ENCODE measurements at regions not wholly inside any gene's neighbourhood (a gene's known extent, or its start where the extent isn't known, plus 50 kb on each side); places are given as distances from the start of the nearest gene placed in this dataset.
A peak's percentile ranks its signal among the peaks of the same experiment; 100 is the strongest.

DNA sequence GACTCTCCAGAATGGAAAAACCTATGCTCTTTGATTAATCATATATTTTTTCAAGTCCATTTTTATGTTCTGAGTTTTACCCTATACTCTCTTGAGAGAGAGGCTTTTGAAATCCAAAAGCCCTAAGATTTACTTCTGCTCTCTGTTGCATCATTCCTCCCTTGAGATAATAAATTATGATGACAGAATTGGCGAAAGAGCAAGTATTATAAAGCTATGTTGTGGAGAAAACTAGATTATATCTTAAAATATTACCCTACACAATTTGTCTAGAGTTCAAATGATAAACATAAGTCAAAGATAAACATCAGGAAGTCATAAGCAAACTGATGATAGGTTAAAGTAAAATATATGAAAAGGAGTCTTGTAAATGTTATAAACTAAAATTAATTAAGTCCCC, 293.4 kb upstream of the MME start:
- TF ChIP-seq, protein P1, sequence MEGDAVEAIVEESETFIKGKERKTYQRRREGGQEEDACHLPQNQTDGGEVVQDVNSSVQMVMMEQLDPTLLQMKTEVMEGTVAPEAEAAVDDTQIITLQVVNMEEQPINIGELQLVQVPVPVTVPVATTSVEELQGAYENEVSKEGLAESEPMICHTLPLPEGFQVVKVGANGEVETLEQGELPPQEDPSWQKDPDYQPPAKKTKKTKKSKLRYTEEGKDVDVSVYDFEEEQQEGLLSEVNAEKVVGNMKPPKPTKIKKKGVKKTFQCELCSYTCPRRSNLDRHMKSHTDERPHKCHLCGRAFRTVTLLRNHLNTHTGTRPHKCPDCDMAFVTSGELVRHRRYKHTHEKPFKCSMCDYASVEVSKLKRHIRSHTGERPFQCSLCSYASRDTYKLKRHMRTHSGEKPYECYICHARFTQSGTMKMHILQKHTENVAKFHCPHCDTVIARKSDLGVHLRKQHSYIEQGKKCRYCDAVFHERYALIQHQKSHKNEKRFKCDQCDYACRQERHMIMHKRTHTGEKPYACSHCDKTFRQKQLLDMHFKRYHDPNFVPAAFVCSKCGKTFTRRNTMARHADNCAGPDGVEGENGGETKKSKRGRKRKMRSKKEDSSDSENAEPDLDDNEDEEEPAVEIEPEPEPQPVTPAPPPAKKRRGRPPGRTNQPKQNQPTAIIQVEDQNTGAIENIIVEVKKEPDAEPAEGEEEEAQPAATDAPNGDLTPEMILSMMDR (IDR thresholded peaks at IDR 0.05), result no peak
- no peak for TF ChIP-seq POLR2A (IDR thresholded peaks at IDR 0.05)
- WGBS, 2 donors, result 28 to 39% methylated on average over 1 of the region's 1 CpG
- H3K4me3 ChIP-seq (ENCODE audit: low read depth, poor library complexity, severe bottlenecking), result no peak overlapping the region
- intact Hi-C loops (cut with DNase I; ENCODE audit: low total_unique reads), result no loop called here
- no peak for DNase-seq (ENCODE audit: low spot score in 2 of 2)

DNA sequence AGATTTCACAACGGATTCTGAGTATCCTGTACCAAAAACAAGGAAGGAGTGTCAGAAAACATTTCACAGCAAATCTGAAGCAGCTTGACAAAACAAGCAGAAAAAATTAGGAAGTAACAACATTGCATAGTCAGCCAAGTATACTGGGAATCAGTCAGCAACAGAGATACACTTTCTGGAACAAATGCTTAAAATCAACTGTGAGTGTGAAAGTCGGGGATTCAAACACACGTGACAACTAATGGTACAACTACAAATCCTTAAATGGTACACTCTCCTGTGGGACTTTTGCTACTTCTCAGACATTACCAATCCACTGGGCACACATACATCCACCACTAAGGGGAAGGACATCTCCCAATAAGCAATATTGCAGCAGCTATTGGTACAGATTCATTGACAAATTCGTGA, 296.6 kb upstream of the MME start:
- no peak for DNase-seq (ENCODE audit: low spot score in 2 of 2)
- 57% methylated on average over 4 of the region's 4 CpGs for WGBS, 2 donors
- H3K4me3 ChIP-seq (ENCODE audit: low read depth, poor library complexity, severe bottlenecking), result no peak overlapping the region
- intact Hi-C loops (cut with DNase I; ENCODE audit: low total_unique reads), result no loop called here
- TF ChIP-seq, protein P1 (IDR thresholded peaks at IDR 0.05), result no peak
- no peak for TF ChIP-seq POLR2A (IDR thresholded peaks at IDR 0.05)

DNA sequence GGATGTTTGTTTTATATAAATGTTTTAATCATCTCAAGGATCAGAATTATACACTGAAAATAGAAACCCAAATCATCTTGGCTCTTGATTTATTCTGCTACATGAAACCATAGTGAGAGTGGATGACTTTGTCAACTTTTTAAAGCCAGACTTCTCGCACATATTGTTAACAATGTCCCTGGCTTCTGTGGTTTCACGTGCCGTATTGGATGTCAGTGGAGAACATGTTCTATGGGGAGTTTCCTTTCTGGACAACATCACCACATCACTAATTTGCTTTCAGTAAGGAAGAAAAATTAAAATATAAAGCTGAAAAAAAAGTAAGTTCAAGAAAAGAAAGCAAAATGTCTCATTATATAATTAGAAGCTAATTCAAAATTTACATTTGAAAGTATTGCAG, 297.1 kb upstream of the MME start:
- no peak overlapping the region for H3K4me3 ChIP-seq (ENCODE audit: low read depth, poor library complexity, severe bottlenecking)
- intact Hi-C loops (cut with DNase I; ENCODE audit: low total_unique reads), result no loop called here
- 57 to 65% methylated on average over 3 of the region's 3 CpGs for WGBS, 2 donors
- TF ChIP-seq, protein P1 (IDR thresholded peaks at IDR 0.05), result no peak
- peak in 1 of 2 donors; percentile 57 for DNase-seq (ENCODE audit: low spot score in 2 of 2)

DNA sequence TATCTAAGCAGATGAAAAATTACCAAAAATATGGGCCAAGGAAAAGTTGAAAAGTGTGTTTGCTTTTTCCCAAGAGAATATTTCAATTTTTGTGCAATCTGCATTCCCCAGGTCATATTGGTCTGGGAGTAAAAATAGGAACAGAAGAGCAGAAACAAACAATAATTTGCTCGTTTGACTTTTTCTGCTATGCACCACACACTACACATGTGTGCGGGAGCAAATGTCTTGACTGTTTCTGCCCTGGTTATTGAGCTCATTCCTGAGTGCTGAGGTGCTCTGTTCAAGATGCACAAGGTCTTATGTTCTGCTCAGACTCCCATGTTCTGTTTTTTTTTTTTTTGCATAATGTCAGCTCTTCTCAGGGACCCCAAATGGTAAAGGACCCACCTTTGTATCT, 298.0 kb upstream of the MME start:
- intact Hi-C loops (cut with DNase I; ENCODE audit: low total_unique reads), result no loop called here
- no peak for TF ChIP-seq POLR2A (IDR thresholded peaks at IDR 0.05)
- TF ChIP-seq, protein P1 (IDR thresholded peaks at IDR 0.05), result no peak
- no peak for DNase-seq (ENCODE audit: low spot score in 2 of 2)
- H3K4me3 ChIP-seq (ENCODE audit: low read depth, poor library complexity, severe bottlenecking), result no peak overlapping the region
- WGBS, 2 donors, result 80 to 82% methylated on average over 2 of the region's 2 CpGs

DNA sequence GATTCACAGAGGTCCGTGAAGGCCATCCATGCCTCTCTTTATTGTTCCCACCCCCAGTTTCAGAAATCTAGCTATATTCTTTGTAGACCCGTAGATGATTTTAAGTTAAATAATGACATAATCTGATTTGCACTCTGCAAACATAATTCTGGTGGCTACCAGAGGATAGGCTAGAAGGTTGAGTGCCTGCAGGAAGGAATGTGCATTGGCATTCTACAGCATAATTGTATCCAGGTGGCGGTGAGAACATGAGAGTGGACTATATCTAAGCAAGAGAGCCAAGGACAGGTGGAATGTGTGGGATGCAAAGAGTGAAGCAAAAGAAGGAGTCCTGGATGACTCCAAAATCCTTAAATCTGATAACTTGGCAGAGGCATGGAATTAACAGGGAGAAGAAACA, 298.5 kb upstream of the MME start:
- WGBS, 2 donors, result 88 to 90% methylated on average over 3 of the region's 3 CpGs
- DNase-seq (ENCODE audit: low spot score in 2 of 2), result no peak
- no peak overlapping the region for H3K4me3 ChIP-seq (ENCODE audit: low read depth, poor library complexity, severe bottlenecking)
- no peak for TF ChIP-seq POLR2A (IDR thresholded peaks at IDR 0.05)
- TF ChIP-seq, protein P1 (IDR thresholded peaks at IDR 0.05), result no peak
- intact Hi-C loops (cut with DNase I; ENCODE audit: low total_unique reads), result no loop called here

DNA sequence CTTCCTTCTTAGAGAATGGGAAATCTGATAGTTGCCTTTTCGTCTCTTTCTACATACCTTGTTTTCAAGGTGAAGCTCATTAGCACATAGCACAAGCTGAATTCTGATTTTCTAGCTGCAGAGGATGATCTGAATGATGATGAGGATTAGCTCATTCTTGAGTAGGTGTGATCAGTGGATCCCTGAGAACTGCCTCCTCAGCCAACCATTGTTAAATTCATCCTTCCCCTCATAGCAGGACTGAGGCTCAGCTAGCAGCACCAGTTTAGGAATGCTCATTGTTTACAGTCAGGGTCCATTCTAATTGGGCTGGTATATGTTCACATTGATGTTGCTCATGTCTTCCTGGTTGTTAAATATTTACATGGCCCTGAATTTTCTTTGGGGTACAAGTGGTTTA, 299.9 kb upstream of the MME start:
- no peak overlapping the region for H3K4me3 ChIP-seq (ENCODE audit: low read depth, poor library complexity, severe bottlenecking)
- no peak for TF ChIP-seq POLR2A (IDR thresholded peaks at IDR 0.05)
- TF ChIP-seq, protein P1 (IDR thresholded peaks at IDR 0.05), result no peak
- intact Hi-C loops (cut with DNase I; ENCODE audit: low total_unique reads), result no loop called here
- DNase-seq (ENCODE audit: low spot score in 2 of 2), result no peak
- WGBS, 2 donors, result 78 to 83% methylated on average over 1 of the region's 1 CpG

Data from lower leg skin (tissue), 4 donors.